Islet precursor cell (in vitro differentiated cells): ENCODE measurements at regions not wholly inside any gene's neighbourhood (a gene's known extent, or its start where the extent isn't known, plus 50 kb on each side); places are given as distances from the start of the nearest gene placed in this dataset.
"Not testable (repeated sequence)": the region's sequence is repeated elsewhere in the genome, so short reads cannot be mapped to it uniquely, and the experiment has no call there.

Experiments
- DNase-seq: peaks from one replicate; pipeline ENCODE4 v3.0.0-alpha.2; 2018

GRCh38 chr11:82194521-82194920, 539.1 kb downstream of the FAM181B start:
- peak; percentile 52 for DNase-seq

GRCh38 chr11:82191695-82192094, 542.0 kb downstream of the FAM181B start:
- no peak for DNase-seq

GRCh38 chr11:82185925-82186324, 547.7 kb downstream of the FAM181B start:
- no peak for DNase-seq

GRCh38 chr11:82184966-82185365, 548.7 kb downstream of the FAM181B start:
- no peak for DNase-seq

- DNase-seq = no peak
Observed at GRCh38 chr11:82183346-82183745, 550.3 kb downstream of the FAM181B start.

GRCh38 chr11:82182697-82183096, 551.0 kb downstream of the FAM181B start:
- not testable (repeated sequence) for DNase-seq

GRCh38 chr11:82181796-82182195, 551.9 kb downstream of the FAM181B start:
- not testable (repeated sequence) for DNase-seq

GRCh38 chr11:82176945-82177344, 556.7 kb downstream of the FAM181B start:
- DNase-seq = no peak

GRCh38 chr11:82176365-82176764, 557.3 kb downstream of the FAM181B start:
- no peak for DNase-seq

GRCh38 chr11:82174610-82175009, 559.1 kb downstream of the FAM181B start:
- DNase-seq = no peak

- no peak for DNase-seq
Observed at GRCh38 chr11:82146789-82147188, 586.9 kb downstream of the FAM181B start.

GRCh38 chr11:82118946-82119345, 614.7 kb downstream of the FAM181B start:
- no peak for DNase-seq

GRCh38 chr11:82117362-82117761, 616.3 kb downstream of the FAM181B start:
- no peak for DNase-seq

GRCh38 chr11:82105331-82105998, 628.2 kb downstream of the FAM181B start:
- DNase-seq = no peak

- DNase-seq = no peak
Observed at GRCh38 chr11:82092904-82093303, 640.8 kb downstream of the FAM181B start.

- DNase-seq = no peak
Observed at GRCh38 chr11:82089426-82089825, 644.2 kb downstream of the FAM181B start.

GRCh38 chr11:82085493-82085892, 648.2 kb downstream of the FAM181B start:
- no peak for DNase-seq

GRCh38 chr11:82082976-82083375, 650.7 kb downstream of the FAM181B start:
- no peak for DNase-seq

- no peak for DNase-seq
Observed at GRCh38 chr11:82080160-82080559, 653.5 kb downstream of the FAM181B start.

GRCh38 chr11:82076126-82076525, 657.5 kb downstream of the FAM181B start:
- no peak for DNase-seq

GRCh38 chr11:82059505-82059904, 674.2 kb downstream of the FAM181B start:
- no peak for DNase-seq

- DNase-seq = no peak
Observed at GRCh38 chr11:82056450-82056849, 677.2 kb downstream of the FAM181B start.

GRCh38 chr11:82049199-82049598, 684.5 kb downstream of the FAM181B start:
- DNase-seq = no peak

- DNase-seq = no peak
Observed at GRCh38 chr11:82047200-82047599, 686.5 kb downstream of the FAM181B start.

GRCh38 chr11:82046778-82047177, 686.9 kb downstream of the FAM181B start:
- DNase-seq = no peak
